C4-2B (cell line): ENCODE measurements at regions not wholly inside any gene's neighbourhood (a gene's known extent, or its start where the extent isn't known, plus 50 kb on each side); places are given as distances from the start of the nearest gene placed in this dataset.

Experiments used
- ZFX ChIP-seq: fragments of 450-650 bp; IDR thresholded peaks from 2 replicates; pipeline ENCODE4 v1.6.1; 2017
- TF ChIP-seq, protein P1 (sequence below): fragments of 450-650 bp; conservative IDR thresholded peaks from 2 replicates; pipeline ENCODE4 v1.5.1; 2017; ENCODE audit warnings: mild to moderate bottlenecking

DNA sequence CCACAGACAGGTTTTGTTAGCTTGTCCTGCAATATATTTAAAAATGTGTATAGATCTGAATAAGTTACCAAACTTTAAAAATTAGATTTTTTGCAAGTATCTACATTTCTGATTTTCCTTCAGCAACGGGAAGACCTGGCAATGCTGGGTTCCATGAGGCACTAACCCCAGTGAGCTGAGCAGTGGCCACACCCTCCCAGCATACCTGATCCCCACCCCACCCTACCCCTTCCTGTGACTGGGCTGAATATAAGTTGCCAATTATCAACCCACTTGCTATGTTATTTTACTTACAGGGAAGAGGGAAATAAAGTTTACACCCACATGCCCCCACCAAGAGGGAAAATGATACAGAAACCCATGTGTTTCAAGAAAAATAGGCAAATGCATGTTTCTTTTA lies 70.3 kb upstream of the RALGAPA2 start:
- TF ChIP-seq, protein P1, sequence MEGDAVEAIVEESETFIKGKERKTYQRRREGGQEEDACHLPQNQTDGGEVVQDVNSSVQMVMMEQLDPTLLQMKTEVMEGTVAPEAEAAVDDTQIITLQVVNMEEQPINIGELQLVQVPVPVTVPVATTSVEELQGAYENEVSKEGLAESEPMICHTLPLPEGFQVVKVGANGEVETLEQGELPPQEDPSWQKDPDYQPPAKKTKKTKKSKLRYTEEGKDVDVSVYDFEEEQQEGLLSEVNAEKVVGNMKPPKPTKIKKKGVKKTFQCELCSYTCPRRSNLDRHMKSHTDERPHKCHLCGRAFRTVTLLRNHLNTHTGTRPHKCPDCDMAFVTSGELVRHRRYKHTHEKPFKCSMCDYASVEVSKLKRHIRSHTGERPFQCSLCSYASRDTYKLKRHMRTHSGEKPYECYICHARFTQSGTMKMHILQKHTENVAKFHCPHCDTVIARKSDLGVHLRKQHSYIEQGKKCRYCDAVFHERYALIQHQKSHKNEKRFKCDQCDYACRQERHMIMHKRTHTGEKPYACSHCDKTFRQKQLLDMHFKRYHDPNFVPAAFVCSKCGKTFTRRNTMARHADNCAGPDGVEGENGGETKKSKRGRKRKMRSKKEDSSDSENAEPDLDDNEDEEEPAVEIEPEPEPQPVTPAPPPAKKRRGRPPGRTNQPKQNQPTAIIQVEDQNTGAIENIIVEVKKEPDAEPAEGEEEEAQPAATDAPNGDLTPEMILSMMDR: no peak
- no peak for TF ChIP-seq ZFX
